ENCODE measurements at regions not wholly inside any gene's neighbourhood (a gene's known extent, or its start where the extent isn't known, plus 50 kb on each side); places are given as distances from the start of the nearest gene placed in this dataset.
"Not testable (repeated sequence)": the region's sequence is repeated elsewhere in the genome, so short reads cannot be mapped to it uniquely, and the experiment has no call there.

DNA sequence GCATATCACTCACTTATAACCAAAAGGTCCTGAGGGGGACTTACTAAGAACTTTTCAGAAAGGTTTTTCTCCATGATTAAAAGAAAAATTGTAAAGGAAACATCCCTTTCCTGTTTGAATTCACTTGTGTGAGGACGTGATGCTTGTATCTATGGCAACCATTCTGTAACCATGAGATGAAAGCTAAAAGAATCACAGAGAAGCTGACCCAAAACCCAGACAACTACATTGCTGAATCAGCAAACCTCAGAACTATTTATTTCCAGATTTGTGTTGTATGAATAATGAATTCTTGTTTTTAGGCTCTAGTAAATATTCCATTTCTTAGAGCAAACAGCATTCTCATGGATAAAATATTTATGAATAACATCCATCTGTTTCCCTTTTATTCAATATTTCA lies 91.2 kb downstream of the RCHY1 start:
- intact Hi-C loops (cut with DNase I, micrococcal nuclease), result no loop called here
- Histone ChIP-seq H3K4me3 (no peak overlapping the region), H3K36me3 (ENCODE audit: low read depth) (no peaks in the 10 kb centered on the region), H3K4me1 (ENCODE audit: low read depth) (no peaks in the 10 kb centered on the region), H3K9me3 (no peaks in the 10 kb centered on the region)
- no peak for ATAC-seq
- TF ChIP-seq, protein P1, sequence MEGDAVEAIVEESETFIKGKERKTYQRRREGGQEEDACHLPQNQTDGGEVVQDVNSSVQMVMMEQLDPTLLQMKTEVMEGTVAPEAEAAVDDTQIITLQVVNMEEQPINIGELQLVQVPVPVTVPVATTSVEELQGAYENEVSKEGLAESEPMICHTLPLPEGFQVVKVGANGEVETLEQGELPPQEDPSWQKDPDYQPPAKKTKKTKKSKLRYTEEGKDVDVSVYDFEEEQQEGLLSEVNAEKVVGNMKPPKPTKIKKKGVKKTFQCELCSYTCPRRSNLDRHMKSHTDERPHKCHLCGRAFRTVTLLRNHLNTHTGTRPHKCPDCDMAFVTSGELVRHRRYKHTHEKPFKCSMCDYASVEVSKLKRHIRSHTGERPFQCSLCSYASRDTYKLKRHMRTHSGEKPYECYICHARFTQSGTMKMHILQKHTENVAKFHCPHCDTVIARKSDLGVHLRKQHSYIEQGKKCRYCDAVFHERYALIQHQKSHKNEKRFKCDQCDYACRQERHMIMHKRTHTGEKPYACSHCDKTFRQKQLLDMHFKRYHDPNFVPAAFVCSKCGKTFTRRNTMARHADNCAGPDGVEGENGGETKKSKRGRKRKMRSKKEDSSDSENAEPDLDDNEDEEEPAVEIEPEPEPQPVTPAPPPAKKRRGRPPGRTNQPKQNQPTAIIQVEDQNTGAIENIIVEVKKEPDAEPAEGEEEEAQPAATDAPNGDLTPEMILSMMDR (IDR thresholded peaks at IDR 0.05), result no peak
- DNase-seq, result no peak

DNA sequence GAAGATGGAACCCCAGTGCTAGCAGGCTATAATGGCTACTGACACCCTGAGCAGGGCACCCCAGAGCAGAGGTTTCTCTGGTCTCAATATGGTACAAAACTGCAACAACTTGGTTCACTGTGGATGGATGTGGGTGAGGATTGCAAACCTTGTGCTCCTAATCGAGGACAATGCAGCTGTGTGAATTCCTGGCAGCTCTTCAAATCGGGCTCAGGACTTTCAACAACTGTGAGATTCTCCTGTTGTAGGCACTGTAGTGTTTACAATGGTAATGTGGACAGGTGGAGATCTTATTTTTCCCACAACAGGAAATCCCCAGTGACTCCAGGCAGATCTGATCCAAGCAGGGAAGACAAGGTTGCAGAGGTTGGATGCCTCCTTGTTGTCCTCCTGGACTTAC lies 101.5 kb downstream of the RCHY1 start:
- no peaks in the 10 kb centered on the region for H3K9me3 ChIP-seq
- DNase-seq (no peak), ATAC-seq (no peak)
- H3K36me3 ChIP-seq (ENCODE audit: low read depth), result no peaks in the 10 kb centered on the region
- H3K4me3 ChIP-seq, result no peak overlapping the region
- TF ChIP-seq, protein P1 (IDR thresholded peaks at IDR 0.05), result no peak
- no peaks in the 10 kb centered on the region for H3K4me1 ChIP-seq (ENCODE audit: low read depth)
- intact Hi-C loops (cut with DNase I, micrococcal nuclease), result no loop called here

DNA sequence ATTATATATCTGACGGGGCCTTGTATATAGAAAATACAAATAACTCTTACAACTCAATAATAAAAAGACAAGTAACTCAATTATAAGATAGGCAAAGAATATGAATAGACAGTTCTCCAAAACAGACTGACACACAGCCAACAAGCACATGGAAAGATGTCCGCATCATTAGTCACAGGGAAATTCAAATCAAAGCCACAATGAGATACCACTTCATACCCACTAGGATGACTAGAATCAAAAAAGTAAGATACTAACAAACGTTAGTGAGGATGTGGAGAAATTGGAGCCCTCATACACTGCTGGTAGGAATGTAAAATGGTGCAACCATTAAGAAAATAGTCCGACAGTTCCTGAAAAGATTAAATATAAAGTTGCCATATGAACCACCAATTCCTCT lies 115.7 kb downstream of the RCHY1 start:
- intact Hi-C loops (cut with DNase I, micrococcal nuclease), result no loop called here
- no peak for DNase-seq
- no peak overlapping the region for H3K4me3 ChIP-seq
- TF ChIP-seq, protein P1 (IDR thresholded peaks at IDR 0.05), result no peak
- H3K36me3 ChIP-seq (ENCODE audit: low read depth), result no peaks in the 10 kb centered on the region
- no peaks in the 10 kb centered on the region for H3K9me3 ChIP-seq
- ATAC-seq, result no peak
- no peaks in the 10 kb centered on the region for H3K4me1 ChIP-seq (ENCODE audit: low read depth)

DNA sequence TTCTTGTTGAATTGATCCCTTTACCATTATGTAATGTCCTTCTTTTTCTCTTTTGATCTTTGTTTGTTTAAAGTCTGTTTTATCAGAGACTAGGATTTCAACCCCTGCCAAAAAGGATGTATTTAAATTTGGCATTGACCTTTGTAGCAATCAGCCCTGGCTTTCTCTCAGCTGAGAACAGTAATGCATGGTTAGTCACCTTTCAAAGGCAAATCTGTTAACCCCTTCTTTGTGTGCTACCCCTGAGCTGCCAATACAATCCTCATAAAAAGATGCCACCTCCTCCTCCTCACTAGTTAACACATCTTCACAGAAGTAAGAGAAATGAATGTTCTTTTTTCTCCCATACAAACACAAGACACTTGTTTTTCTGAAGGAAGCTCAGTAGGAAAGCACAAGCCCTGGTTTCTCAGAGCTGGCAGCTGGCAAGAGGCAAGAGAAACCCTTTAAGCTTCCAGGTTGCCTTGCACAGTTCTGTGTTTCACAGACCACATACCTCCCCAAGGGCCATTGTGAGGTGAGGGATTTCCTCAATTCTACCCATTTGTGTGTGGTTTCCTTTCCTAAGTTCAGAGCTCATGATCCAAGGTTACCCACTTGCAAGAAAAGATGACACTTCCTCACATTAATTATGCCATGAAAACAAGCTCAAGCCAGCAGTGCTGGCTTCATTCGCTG lies 122.6 kb downstream of the RCHY1 start:
- H3K4me3 ChIP-seq, result no peak overlapping the region
- H3K4me1 ChIP-seq (ENCODE audit: low read depth), result no peaks in the 10 kb centered on the region
- DNase-seq, result no peak
- no peaks in the 10 kb centered on the region for H3K36me3 ChIP-seq (ENCODE audit: low read depth)
- no peak for ATAC-seq
- intact Hi-C loops (cut with DNase I, micrococcal nuclease), result no loop called here
- no peaks in the 10 kb centered on the region for H3K9me3 ChIP-seq
- TF ChIP-seq, protein P1 (IDR thresholded peaks at IDR 0.05), result no peak

DNA sequence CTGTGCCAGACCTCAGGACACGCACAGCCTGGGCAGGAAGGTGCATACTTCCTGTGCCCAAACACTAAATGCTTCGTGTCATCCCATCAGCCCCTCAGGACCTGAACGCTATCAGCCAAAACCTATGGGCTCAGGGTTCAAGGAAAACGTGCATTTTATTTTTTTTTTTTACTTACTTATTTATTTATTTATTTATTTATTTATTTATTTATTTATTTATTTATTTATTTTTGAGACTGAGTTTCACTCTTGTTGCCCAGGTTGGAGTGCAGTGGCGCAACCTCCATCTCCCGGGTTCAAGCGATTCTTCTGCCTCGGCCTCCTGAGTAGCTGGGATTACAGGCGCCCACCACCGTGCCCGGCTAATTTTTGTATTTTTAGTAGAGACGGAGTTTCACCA lies 127.8 kb downstream of the RCHY1 start:
- intact Hi-C loops (cut with DNase I, micrococcal nuclease); H3K4me3 ChIP-seq; DNase-seq; H3K36me3 ChIP-seq (ENCODE audit: low read depth); ATAC-seq; H3K9me3 ChIP-seq; H3K4me1 ChIP-seq (ENCODE audit: low read depth): not testable (repeated sequence)

DNA sequence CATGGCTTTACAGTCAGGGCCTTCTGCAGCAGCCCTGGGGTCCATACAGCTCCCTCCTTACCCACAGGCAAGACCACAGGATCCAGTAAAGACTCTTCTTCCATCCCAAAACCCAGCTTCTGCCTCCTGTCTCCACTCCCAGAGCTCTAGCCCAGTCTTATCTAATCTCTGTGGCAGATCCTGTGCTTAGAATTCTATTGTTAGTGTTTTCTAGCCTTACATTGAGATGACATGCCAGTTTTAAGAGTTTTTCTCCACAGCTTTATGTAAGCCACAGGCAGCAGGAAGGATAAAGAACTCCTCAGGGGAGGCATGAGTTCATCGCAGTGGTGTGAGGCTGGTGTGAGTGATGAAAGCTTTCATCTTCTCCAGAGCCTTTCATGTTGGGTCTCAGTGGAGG lies 129.1 kb downstream of the RCHY1 start:
- ATAC-seq (no peak), DNase-seq (no peak)
- H3K4me1 ChIP-seq (ENCODE audit: low read depth), result no peaks in the 10 kb centered on the region
- no peaks in the 10 kb centered on the region for H3K36me3 ChIP-seq (ENCODE audit: low read depth)
- H3K9me3 ChIP-seq, result no peaks in the 10 kb centered on the region
- no peak overlapping the region for H3K4me3 ChIP-seq
- intact Hi-C loops (cut with DNase I, micrococcal nuclease), result no loop called here
- TF ChIP-seq, protein P1 (IDR thresholded peaks at IDR 0.05), result no peak

Measured in mucosa of descending colon (tissue), 3 donors.